ENCODE measurements at regions not wholly inside any gene's neighbourhood (a gene's known extent, or its start where the extent isn't known, plus 50 kb on each side); places are given as distances from the start of the nearest gene placed in this dataset.

DNA sequence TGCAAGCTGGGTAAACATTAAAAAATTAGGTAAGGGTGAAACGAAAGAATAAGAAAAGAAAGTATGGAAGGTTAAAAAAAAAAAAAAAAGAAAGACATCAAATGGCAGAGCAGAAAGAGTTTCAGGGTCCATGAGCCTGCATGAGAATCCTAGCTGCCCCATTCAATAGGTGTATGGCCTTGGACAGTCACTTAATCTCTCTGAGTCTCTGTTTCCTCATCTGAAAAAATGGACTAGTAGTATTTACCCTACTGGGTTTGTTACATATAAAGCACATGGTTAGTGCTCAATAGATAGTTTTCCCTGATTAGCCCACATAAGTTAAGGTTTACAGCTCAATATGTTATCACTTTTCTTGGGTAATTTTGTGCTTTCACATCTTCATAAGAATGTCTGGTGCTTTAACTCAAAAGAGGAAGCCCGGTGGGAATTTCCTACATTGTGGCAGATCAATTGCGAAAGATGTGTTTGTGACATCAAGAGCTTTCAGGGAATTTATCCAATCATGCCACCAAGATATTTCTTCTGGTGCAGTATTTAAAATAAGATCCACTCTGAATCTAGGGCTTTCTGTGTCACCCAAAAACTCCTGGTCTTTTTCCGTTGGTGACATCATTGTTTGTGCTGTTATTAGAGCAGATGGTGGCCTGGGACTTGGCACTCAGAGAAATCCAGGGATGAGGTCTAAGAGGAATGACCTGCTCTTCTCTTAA is 57.2 kb upstream of the UBE2E1 start:
- DNase-seq, result no peak

DNA sequence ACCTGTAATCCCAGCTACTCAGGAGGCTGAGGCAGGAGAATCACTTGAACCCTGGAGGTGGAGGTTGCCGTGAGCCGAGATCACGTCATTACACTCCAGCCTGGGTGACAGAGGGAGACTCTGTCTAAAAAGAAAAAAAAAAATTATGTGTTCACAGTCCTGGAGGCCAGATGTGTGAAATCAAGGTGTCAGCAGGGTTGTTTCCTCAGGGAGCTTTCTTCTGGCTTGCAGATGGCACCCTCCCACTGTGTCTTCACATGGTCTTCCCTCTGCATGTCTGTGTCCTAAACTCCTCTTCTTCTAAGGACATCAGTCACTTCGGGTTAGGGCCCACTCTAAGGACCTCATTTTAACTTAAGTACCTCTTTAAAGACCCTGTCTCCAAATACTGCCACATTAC is 56.1 kb upstream of the UBE2E1 start:
- no peak for DNase-seq

GRCh38 chr3:23750573-23751210 is 55.1 kb upstream of the UBE2E1 start:
- DNase-seq, result no peak

- no peak for DNase-seq
These were observed 54.5 kb upstream of the UBE2E1 start for GRCh38 chr3:23751212-23751723.

GRCh38 chr3:23752126-23752525 is 53.6 kb upstream of the UBE2E1 start:
- DNase-seq, result no peak

DNA sequence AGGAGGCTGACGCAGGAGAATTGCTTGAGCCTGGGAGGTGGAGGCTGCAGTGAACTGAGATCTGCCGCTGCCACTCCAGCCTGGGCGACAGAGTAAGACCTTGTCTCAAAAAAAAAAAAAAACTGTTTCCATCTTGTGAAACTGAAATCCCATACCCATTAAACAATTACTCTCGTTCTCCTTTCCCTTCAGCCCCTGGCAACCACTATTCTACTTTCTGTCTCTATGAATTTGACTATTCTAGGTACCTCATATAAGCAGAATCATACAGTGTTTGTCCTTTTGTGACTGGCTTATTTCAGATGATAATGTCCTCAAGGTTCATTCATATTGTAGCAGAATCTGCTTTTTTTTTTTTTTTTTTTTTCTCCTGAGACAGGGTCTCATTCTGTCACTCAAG is 51.5 kb upstream of the UBE2E1 start:
- DNase-seq, result no peak

Data from NCI-H748 treated with DMSO at 0.1 percent for 48 hours (cell line).